ENCODE measurements at regions not wholly inside any gene's neighbourhood (a gene's known extent, or its start where the extent isn't known, plus 50 kb on each side); places are given as distances from the start of the nearest gene placed in this dataset.

DNA sequence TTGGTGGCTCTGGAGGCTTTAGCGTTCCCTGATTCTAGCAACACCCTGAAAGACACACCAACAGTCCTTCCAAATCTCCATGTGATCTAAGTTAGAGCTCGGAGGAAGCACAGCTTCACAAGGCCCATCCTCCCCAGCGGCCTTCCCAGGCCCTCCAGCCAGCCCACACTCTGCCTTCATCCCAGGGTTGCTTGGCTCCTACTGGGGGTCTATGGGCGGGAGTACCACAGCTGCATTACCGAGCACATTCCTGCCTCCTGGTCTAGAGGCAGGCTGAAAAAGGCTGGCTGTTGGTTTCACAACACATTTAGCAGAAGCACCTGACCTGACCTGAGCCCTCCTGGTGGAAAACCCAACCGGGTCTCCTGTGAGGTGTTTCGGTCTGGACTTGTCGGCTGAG lies 54.7 kb upstream of the TRIM67 start:
- 84% methylated on average over 8 of the region's 8 CpGs for WGBS

DNA sequence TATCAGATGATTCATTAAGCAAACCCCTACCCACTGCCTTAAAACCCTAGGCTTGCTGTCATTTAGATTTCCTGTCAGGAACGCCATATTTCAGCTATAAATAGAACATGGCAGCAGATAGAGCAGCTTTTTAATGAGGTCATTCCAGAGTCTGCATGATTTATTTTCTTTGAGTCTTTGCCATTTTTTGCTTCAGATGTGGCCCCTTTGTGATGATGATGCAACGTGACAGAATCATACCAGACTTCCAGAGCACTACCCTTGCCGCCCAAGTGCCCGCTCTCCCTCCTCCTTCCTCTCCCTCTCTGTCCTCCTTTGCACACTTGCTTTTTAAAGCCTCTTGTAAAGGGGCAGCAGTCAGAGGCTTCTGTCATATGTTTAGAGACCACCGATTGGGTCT lies 55.5 kb upstream of the TRIM67 start:
- Histone ChIP-seq H3K4me3 (ENCODE audit: low read depth in 1 of 3, low read length in 3 of 3) (no peak overlapping the region), H3K36me3 (ENCODE audit: control insufficient read depth in 4 of 4, insufficient read depth in 3 of 4, low read depth in 1 of 4, low read length in 3 of 4) (no peaks in the 10 kb centered on the region), H3K27me3 (ENCODE audit: control insufficient read depth in 4 of 4, insufficient read depth in 4 of 4, low read length in 3 of 4) (no peaks in the 10 kb centered on the region), H3K27ac (ENCODE audit: low read depth in 1 of 2, low read length in 2 of 2) (no peak overlapping the region), H3K9ac (ENCODE audit: low read depth in 1 of 2, low read length in 2 of 2) (no peak overlapping the region), H3K4me1 (ENCODE audit: control insufficient read depth in 4 of 4, insufficient read depth in 4 of 4, low read length in 3 of 4) (no peaks in the 10 kb centered on the region), H3K9me3 (ENCODE audit: control insufficient read depth in 4 of 4, low read length in 3 of 4) (no peaks in the 10 kb centered on the region)
- DNase-seq (ENCODE audit: low spot score), result no peak
- WGBS, result 70% methylated on average over 5 of the region's 5 CpGs
- TF ChIP-seq, protein P1, sequence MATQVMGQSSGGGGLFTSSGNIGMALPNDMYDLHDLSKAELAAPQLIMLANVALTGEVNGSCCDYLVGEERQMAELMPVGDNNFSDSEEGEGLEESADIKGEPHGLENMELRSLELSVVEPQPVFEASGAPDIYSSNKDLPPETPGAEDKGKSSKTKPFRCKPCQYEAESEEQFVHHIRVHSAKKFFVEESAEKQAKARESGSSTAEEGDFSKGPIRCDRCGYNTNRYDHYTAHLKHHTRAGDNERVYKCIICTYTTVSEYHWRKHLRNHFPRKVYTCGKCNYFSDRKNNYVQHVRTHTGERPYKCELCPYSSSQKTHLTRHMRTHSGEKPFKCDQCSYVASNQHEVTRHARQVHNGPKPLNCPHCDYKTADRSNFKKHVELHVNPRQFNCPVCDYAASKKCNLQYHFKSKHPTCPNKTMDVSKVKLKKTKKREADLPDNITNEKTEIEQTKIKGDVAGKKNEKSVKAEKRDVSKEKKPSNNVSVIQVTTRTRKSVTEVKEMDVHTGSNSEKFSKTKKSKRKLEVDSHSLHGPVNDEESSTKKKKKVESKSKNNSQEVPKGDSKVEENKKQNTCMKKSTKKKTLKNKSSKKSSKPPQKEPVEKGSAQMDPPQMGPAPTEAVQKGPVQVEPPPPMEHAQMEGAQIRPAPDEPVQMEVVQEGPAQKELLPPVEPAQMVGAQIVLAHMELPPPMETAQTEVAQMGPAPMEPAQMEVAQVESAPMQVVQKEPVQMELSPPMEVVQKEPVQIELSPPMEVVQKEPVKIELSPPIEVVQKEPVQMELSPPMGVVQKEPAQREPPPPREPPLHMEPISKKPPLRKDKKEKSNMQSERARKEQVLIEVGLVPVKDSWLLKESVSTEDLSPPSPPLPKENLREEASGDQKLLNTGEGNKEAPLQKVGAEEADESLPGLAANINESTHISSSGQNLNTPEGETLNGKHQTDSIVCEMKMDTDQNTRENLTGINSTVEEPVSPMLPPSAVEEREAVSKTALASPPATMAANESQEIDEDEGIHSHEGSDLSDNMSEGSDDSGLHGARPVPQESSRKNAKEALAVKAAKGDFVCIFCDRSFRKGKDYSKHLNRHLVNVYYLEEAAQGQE (IDR thresholded peaks at IDR 0.05), result no peak
- TF ChIP-seq, protein P2, sequence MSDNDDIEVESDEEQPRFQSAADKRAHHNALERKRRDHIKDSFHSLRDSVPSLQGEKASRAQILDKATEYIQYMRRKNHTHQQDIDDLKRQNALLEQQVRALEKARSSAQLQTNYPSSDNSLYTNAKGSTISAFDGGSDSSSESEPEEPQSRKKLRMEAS (IDR thresholded peaks at IDR 0.05), result no peak
- TF ChIP-seq TAF1 (conservative IDR thresholded peaks at IDR 0.05), result no peak
- no peak for TF ChIP-seq FOXA1 (IDR thresholded peaks at IDR 0.05)
- no peak for TF ChIP-seq JUND (IDR thresholded peaks at IDR 0.05)
- TF ChIP-seq HNF4A (conservative IDR thresholded peaks at IDR 0.05), result no peak

More for the DNA sequence above, 54.7 kb upstream of the TRIM67 start:
- Histone ChIP-seq H3K9me3 (ENCODE audit: control insufficient read depth in 4 of 4, low read length in 3 of 4) (peaks cover 0 to 2% (median under 1%) of the 10 kb centered on the region in 4 donors), H3K9ac (ENCODE audit: low read depth in 1 of 2, low read length in 2 of 2) (no peak overlapping the region), H3K27ac (ENCODE audit: low read depth in 1 of 2, low read length in 2 of 2) (no peak overlapping the region), H3K36me3 (ENCODE audit: control insufficient read depth in 4 of 4, insufficient read depth in 3 of 4, low read depth in 1 of 4, low read length in 3 of 4) (no peaks in the 10 kb centered on the region), H3K27me3 (ENCODE audit: control insufficient read depth in 4 of 4, insufficient read depth in 4 of 4, low read length in 3 of 4) (no peaks in the 10 kb centered on the region), H3K4me3 (ENCODE audit: low read depth in 1 of 3, low read length in 3 of 3) (no peak overlapping the region), H3K4me1 (ENCODE audit: control insufficient read depth in 4 of 4, insufficient read depth in 4 of 4, low read length in 3 of 4) (no peaks in the 10 kb centered on the region)
- DNase-seq (ENCODE audit: low spot score), result no peak
- TF ChIP-seq GABPA (IDR thresholded peaks at IDR 0.05 in 1 of 2, conservative IDR thresholded peaks at IDR 0.05 in 1 of 2), result no peak
- no peak for TF ChIP-seq HNF4G (IDR thresholded peaks at IDR 0.05)
- TF ChIP-seq, protein P3, sequence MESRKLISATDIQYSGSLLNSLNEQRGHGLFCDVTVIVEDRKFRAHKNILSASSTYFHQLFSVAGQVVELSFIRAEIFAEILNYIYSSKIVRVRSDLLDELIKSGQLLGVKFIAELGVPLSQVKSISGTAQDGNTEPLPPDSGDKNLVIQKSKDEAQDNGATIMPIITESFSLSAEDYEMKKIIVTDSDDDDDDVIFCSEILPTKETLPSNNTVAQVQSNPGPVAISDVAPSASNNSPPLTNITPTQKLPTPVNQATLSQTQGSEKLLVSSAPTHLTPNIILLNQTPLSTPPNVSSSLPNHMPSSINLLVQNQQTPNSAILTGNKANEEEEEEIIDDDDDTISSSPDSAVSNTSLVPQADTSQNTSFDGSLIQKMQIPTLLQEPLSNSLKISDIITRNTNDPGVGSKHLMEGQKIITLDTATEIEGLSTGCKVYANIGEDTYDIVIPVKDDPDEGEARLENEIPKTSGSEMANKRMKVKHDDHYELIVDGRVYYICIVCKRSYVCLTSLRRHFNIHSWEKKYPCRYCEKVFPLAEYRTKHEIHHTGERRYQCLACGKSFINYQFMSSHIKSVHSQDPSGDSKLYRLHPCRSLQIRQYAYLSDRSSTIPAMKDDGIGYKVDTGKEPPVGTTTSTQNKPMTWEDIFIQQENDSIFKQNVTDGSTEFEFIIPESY (IDR thresholded peaks at IDR 0.05), result no peak
- TF ChIP-seq, protein P4, sequence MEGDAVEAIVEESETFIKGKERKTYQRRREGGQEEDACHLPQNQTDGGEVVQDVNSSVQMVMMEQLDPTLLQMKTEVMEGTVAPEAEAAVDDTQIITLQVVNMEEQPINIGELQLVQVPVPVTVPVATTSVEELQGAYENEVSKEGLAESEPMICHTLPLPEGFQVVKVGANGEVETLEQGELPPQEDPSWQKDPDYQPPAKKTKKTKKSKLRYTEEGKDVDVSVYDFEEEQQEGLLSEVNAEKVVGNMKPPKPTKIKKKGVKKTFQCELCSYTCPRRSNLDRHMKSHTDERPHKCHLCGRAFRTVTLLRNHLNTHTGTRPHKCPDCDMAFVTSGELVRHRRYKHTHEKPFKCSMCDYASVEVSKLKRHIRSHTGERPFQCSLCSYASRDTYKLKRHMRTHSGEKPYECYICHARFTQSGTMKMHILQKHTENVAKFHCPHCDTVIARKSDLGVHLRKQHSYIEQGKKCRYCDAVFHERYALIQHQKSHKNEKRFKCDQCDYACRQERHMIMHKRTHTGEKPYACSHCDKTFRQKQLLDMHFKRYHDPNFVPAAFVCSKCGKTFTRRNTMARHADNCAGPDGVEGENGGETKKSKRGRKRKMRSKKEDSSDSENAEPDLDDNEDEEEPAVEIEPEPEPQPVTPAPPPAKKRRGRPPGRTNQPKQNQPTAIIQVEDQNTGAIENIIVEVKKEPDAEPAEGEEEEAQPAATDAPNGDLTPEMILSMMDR (IDR thresholded peaks at IDR 0.05; ENCODE audit: low read depth, low read length, missing input control), result no peak
- TF ChIP-seq FOXA1 (IDR thresholded peaks at IDR 0.05), result no peak
- TF ChIP-seq SP1 (IDR thresholded peaks at IDR 0.05), result no peak
- no peak for TF ChIP-seq RXRA (IDR thresholded peaks at IDR 0.05)
- TF ChIP-seq RAD21 (IDR thresholded peaks at IDR 0.05), result no peak
- TF ChIP-seq, protein P5, sequence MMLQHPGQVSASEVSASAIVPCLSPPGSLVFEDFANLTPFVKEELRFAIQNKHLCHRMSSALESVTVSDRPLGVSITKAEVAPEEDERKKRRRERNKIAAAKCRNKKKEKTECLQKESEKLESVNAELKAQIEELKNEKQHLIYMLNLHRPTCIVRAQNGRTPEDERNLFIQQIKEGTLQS (IDR thresholded peaks at IDR 0.05), result no peak
- TF ChIP-seq, protein P1 (IDR thresholded peaks at IDR 0.05), result no peak
- no peak for TF ChIP-seq HNF4A (conservative IDR thresholded peaks at IDR 0.05)
- TF ChIP-seq NR2F2 (IDR thresholded peaks at IDR 0.05), result no peak
- no peak for TF ChIP-seq EGR1 (IDR thresholded peaks at IDR 0.05; ENCODE audit: low read depth in 2 of 2)
- TF ChIP-seq JUND (IDR thresholded peaks at IDR 0.05), result no peak
- no peak for TF ChIP-seq TAF1 (conservative IDR thresholded peaks at IDR 0.05)
- TF ChIP-seq FOXA2 (IDR thresholded peaks at IDR 0.05), result no peak
- no peak for TF ChIP-seq YY1 (IDR thresholded peaks at IDR 0.05)
- TF ChIP-seq, protein P2 (IDR thresholded peaks at IDR 0.05), result no peak
